ENCODE measurements at regions not wholly inside any gene's neighbourhood (a gene's known extent, or its start where the extent isn't known, plus 50 kb on each side); places are given as distances from the start of the nearest gene placed in this dataset.

DNA sequence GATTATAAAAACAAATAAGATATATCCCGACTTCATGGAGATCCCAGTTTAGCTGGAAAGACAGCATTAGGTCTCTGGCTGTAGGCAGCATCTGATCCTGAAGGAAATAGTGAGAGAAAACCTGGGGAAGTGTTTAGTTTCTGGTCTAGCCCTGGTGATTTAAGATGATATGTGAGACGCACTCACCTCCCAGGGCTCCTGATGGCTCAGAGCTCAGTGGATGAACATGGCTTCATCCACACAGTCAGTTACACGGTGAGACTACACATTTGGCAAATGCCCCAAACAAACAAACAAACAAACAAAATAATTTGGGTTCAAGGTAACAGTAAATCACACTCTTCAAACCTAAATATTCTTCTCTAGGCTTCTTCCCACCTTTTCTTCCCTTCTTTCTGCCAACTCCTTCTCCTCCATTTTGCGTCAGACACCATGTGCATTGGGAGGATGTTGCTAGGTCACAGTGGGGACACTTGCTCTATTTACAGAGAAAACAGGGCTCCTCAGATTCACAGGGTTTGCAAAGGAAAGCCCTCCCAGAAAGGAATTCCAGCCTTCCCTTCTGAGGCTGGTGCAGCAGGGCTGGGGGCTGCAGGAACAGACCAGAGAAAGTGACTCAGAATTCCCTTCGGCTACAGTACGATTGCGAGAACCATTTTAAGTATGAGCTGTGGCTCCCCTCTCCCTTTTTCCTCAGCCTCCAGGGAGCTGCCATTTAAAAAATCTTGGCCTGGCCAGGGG is 59.6 kb upstream of the SALL4 start:
- no peak overlapping the region for H3K4me3 ChIP-seq (ENCODE audit: low read depth, low read length)
- H3K4me1 ChIP-seq (ENCODE audit: control insufficient read depth, insufficient read depth, low read length, unreplicated experiment): no peaks in the 10 kb centered on the region
- H3K36me3 ChIP-seq (ENCODE audit: insufficient read depth, low read length): no peaks in the 10 kb centered on the region
- no peaks in the 10 kb centered on the region for H3K79me2 ChIP-seq (ENCODE audit: control insufficient read depth, insufficient read depth, low read length, unreplicated experiment)
- no peak overlapping the region for H3K27ac ChIP-seq (ENCODE audit: low read depth, low read length)
- H3K27me3 ChIP-seq (ENCODE audit: insufficient read depth, low read length): peaks cover 6% of the 10 kb centered on the region; the same call in 1 of the 2 replicates
- no peak overlapping the region for H2AFZ ChIP-seq (ENCODE audit: low read length, unreplicated experiment)

DNA sequence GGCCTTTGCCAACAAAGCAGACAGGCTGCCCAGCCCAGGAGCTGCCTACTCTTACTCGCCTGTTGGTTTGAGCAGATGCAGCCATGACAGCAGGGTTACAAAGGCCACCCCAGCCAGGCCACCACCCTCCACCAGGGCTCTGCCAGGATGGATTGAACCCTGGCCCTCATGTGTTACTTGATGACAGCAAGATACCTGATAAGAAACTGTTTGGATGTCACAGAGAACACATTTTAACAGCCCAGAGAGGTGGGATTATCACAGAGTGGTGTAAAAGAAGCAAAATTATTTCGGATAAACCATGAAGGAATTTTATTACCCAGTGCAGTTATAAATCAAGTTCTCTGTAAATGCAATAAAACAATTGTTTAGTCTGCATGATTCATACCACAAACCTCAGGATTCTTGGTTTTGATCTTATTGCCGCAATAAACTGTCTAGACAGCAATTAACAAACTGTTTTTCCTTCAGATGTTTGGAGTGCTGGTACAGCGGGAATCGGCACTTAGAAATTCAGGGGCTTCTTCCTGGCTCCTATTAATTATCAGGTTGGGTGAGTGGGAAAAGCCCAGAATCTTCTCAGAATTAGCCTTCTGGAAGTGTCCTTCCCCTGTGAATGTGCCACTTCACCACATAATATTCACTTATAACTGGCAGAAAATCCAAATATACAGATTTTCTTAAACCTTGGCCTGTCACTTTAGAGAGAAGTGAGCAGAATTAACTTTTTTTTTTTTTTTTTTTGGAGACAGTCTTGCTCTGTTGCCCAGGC is 58.0 kb upstream of the SALL4 start:
- H3K27ac ChIP-seq (ENCODE audit: low read depth, low read length): no peak overlapping the region
- H2AFZ ChIP-seq (ENCODE audit: low read length, unreplicated experiment): no peak overlapping the region
- H3K4me1 ChIP-seq (ENCODE audit: control insufficient read depth, insufficient read depth, low read length, unreplicated experiment): no peaks in the 10 kb centered on the region
- no peaks in the 10 kb centered on the region for H3K79me2 ChIP-seq (ENCODE audit: control insufficient read depth, insufficient read depth, low read length, unreplicated experiment)
- no peak overlapping the region for H3K4me3 ChIP-seq (ENCODE audit: low read depth, low read length)
- peaks cover 3% of the 10 kb centered on the region; the same call in 1 of the 2 replicates for H3K27me3 ChIP-seq (ENCODE audit: insufficient read depth, low read length)
- no peaks in the 10 kb centered on the region for H3K36me3 ChIP-seq (ENCODE audit: insufficient read depth, low read length)

DNA sequence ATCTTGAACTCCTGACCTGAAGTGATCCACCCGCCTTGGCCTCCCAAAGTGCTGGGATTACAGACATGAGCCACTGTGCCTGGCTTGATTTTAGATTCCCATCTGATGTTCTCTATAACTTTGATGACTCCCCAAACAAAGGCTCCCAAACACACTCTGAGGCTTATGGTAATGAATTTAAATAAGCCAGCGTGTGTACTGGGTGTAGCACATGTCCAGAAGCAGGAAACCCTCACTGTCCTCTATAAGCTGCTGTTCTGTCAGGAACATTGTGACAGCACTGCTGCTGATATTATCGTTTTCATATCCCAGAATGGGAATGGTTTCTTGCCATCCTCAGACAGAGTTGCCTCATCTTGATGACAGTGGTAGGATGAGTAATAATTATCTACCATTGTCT is 54.1 kb upstream of the SALL4 start:
- H3K27me3 ChIP-seq (ENCODE audit: insufficient read depth, low read length): no peaks in the 10 kb centered on the region
- no peak overlapping the region for H3K4me3 ChIP-seq (ENCODE audit: low read depth, low read length)
- H2AFZ ChIP-seq (ENCODE audit: low read length, unreplicated experiment): no peak overlapping the region

DNA sequence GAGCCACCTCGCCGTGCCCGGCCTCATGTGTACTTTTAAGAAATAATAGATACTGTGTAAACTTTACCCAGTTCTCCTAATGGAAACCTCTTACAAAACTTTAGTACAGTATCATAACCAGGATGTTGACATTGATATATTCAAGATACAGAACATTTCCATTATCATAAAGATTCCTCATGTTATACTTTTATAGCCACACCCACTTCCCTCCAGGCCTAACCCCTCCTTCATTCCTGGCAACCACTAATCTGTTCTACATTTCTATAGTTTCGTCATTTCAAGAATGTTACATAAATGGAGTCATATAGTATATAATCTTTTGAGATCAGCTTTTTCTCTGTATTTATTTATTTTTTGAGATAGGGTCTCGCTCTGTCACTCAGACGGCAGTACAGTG is 52.6 kb upstream of the SALL4 start:
- no peaks in the 10 kb centered on the region for H3K27me3 ChIP-seq (ENCODE audit: insufficient read depth, low read length)
- H3K4me3 ChIP-seq (ENCODE audit: low read depth, low read length): no peak overlapping the region
- no peaks in the 10 kb centered on the region for H3K36me3 ChIP-seq (ENCODE audit: insufficient read depth, low read length)
- no peaks in the 10 kb centered on the region for H3K79me2 ChIP-seq (ENCODE audit: control insufficient read depth, insufficient read depth, low read length, unreplicated experiment)
- no peaks in the 10 kb centered on the region for H3K4me1 ChIP-seq (ENCODE audit: control insufficient read depth, insufficient read depth, low read length, unreplicated experiment)
- H3K27ac ChIP-seq (ENCODE audit: low read depth, low read length): no peak overlapping the region
- no peak overlapping the region for H2AFZ ChIP-seq (ENCODE audit: low read length, unreplicated experiment)

More for the DNA sequence above, 54.1 kb upstream of the SALL4 start:
- Histone ChIP-seq H3K36me3 (ENCODE audit: insufficient read depth, low read length) (no peaks in the 10 kb centered on the region), H3K79me2 (ENCODE audit: control insufficient read depth, insufficient read depth, low read length, unreplicated experiment) (no peaks in the 10 kb centered on the region), H3K4me1 (ENCODE audit: control insufficient read depth, insufficient read depth, low read length, unreplicated experiment) (no peaks in the 10 kb centered on the region), H3K27ac (ENCODE audit: low read depth, low read length) (no peak overlapping the region)
